ENCODE measurements at regions not wholly inside any gene's neighbourhood (a gene's known extent, or its start where the extent isn't known, plus 50 kb on each side); places are given as distances from the start of the nearest gene placed in this dataset.
"Not testable (repeated sequence)": the region's sequence is repeated elsewhere in the genome, so short reads cannot be mapped to it uniquely, and the experiment has no call there.

- no peak for DNase-seq
Measured at GRCh38 chr13:44778761-44779484, 202.8 kb upstream of the TSC22D1 start.

DNA sequence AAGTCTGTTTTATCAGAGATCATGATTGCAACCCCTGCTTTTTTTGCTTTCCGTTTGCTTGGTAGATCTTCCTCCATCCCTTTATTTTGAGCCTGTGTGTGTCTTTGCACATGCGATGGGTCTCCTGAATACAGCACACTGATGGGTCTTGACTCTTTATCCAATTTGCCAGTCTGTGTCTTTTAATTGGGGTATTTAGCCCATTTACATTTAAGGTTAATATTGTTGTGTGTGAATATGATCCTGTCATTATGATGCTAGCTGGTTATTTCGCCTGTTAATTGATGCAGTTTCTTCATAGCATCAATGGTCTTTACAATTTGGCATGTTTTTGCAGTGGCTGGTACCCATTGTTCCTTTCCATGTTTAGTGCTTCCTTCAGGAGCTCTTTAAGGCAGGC, 199.2 kb upstream of the TSC22D1 start:
- not testable (repeated sequence) for DNase-seq

DNA sequence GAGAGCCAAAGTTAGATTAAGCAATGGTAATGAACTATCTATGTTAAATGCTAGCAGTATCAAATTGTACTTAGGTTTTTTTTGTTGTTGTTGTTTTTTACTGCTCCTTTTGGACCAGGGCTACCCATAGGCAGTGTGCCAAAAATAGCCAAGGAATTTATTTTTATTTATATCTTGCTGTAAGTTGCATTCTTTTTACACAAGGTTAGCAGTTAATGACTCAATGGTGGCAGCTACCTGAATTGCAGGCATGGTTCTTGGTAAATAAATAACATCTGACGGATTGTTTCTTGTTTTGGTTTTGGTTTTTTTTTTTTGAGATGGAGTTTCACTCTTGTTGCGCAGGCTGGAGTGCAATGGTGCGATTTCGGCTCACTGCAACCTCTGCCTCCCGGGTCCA, 194.8 kb upstream of the TSC22D1 start:
- DNase-seq = no peak

DNA sequence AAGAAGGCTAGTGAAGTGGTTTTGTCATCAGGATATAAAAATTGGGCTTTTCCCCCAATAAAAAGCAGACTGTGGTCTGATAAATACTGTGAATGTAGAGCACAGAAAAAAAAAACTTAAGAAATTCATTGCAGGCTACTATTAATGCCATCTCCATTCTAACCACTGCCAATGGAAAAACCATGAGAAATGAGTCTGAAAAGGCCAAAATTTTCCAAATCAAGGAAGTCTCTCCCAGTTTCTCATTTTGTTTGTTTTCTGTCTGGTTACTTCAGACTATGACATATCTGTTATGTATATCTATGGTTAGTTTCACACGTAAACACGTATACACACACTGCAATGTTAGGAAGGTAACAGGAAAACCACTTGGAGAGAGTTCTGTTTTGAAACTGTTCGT, 193.6 kb upstream of the TSC22D1 start:
- no peak for DNase-seq

- DNase-seq = no peak
Measured at GRCh38 chr13:44768775-44769581, 192.8 kb upstream of the TSC22D1 start.

GRCh38 chr13:44768239-44768638, 192.1 kb upstream of the TSC22D1 start:
- no peak for DNase-seq

GRCh38 chr13:44765001-44765471, 188.9 kb upstream of the TSC22D1 start:
- no peak for DNase-seq

DNA sequence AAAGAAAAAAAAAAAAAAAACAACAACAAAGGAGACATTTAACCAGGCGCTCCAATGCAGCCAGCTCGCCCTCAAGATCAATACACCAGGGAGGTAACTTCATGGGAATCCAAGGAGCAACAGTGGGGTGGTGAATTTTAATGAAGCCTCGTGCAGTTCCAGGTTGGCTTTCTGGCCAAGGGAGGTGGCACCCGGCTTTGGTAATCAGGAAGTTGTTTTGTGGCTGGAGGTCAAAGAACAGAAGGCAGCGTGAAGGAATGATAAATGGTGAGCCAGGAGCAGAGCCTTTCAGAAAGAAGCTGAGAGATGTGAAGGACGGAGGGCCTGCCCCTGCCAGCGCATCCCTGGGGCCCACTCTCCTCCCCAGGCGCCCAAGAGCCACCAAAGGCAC, 188.2 kb upstream of the TSC22D1 start:
- DNase-seq = no peak

GRCh38 chr13:44763615-44764301, 187.6 kb upstream of the TSC22D1 start:
- DNase-seq = no peak

DNA sequence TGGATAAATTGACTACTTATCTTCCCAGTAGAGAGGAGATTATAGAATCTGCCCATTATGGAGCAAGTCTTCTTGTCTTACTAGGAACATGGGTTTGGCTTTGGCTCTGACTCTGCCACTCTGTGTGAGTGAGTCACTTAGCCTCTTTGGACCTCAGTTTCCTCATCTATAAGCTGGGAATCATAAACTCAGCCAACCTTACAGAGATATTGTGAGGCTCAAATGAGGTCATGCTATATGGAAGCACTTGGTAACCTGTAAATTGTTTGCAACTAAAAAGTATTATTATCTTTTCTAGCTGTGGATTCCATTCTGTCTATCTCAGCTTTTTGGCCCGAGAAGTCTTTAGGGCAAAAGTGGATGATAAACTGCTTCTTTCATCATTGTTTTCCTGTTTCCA, 186.8 kb upstream of the TSC22D1 start:
- DNase-seq = no peak

GRCh38 chr13:44760434-44760833, 184.3 kb upstream of the TSC22D1 start:
- DNase-seq = no peak

GRCh38 chr13:44759384-44760360, 183.5 kb upstream of the TSC22D1 start:
- DNase-seq = peak; percentile 43

GRCh38 chr13:44758630-44759383, 182.7 kb upstream of the TSC22D1 start:
- DNase-seq = peak; percentile 43

DNA sequence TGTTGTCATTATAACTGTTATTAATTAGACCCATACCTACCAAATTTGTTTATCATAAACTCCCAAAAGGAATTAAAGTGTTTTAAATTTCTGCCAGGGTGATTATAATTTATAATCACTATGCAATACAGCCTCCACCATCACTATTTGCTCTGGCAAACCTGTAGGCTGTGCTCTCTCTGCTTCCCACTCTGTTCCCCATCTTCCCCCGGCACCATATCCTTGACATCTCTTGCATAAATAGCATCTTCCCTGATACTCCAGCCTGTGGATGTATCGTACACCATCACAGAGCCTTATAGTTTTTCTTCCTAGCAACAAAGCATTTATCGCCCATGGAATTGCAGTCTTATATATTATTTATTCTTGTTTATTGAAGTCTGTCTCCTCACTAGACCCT, 181.5 kb upstream of the TSC22D1 start:
- no peak for DNase-seq

DNA sequence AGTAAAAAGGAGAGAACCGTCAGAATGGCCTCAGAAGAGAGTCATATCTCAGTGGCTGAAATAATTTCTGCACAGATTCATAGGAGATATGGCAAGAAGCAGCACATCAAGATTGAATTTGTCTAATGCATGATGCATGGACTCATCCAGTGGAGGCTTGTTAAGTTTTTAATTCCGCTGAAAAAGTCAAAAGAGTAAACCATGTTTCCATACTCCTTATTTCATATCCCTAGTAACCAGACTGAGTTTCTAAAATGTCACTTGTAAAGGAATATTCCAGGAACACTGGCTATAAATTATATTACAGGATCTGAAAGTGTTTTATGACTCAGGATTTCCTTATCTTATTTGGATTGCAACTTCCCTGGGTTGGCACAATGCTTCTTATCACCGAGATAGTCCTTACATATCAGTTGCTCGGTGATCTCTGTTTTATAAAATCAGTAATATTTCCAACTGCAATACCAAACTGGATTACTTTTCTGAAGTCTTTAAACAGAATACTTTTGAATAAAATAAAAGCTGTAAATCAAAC, 180.2 kb upstream of the TSC22D1 start:
- no peak for DNase-seq

GRCh38 chr13:44755872-44756271, 179.7 kb upstream of the TSC22D1 start:
- no peak for DNase-seq

DNA sequence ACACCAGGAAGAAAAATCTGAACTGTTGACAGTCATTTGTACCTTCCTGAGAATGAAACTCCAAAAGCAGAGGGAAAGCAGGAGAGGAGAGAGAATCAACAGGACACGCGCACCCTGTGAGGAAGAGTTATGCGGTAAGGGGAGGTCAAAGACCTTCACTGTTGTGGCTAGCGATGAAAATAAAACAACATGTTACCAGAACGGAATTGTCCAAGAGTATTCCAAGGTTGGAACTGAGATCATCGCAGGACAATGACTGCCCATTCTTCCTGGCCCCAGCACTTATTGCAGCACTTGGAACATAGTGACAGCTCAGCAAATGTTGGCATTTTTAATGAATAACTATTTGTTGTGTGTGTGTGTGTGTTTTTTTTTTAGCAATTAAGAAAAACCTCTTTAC, 176.0 kb upstream of the TSC22D1 start:
- DNase-seq = no peak

GRCh38 chr13:44750630-44751029, 174.5 kb upstream of the TSC22D1 start:
- DNase-seq = no peak

GRCh38 chr13:44749906-44750305, 173.8 kb upstream of the TSC22D1 start:
- DNase-seq = no peak

GRCh38 chr13:44748439-44748838, 172.3 kb upstream of the TSC22D1 start:
- DNase-seq = no peak

- DNase-seq = no peak
Measured at GRCh38 chr13:44747179-44747578, 171.0 kb upstream of the TSC22D1 start.
